ENCODE measurements at regions not wholly inside any gene's neighbourhood (a gene's known extent, or its start where the extent isn't known, plus 50 kb on each side); places are given as distances from the start of the nearest gene placed in this dataset.

DNA sequence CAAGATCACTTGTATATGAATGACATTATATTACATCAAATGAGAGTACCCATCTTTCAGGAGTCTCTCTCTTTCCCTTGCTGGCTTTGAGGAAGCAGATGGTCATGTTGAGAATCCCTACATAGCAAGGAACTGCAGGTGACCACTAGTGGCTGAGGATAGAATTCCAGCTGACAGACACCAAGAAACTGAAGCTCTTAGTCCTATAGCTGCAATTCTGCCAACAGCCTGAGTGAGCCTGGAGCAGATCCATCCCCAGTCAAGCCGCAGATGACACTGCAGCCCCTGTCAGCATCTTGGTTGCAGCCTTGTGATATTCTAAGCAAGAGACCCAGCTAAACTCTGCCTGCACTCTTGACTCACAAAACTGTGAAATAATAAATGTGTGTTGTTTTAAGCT, 531.5 kb downstream of the CSNK1G3 start:
- Histone ChIP-seq H3K4me2 (ENCODE audit: control insufficient read depth, extremely low read depth, insufficient read depth, low read depth, low read length) (no peak overlapping the region), H2AFZ (ENCODE audit: control insufficient read depth, low read length) (no peak overlapping the region), H3K27me3 (ENCODE audit: control insufficient read depth, extremely low read depth, insufficient read depth, low read length) (no peaks in the 10 kb centered on the region), H3K36me3 (ENCODE audit: control insufficient read depth in 2 of 2, extremely low read depth in 1 of 2, insufficient read depth in 2 of 2, low read length in 2 of 2) (no peaks in the 10 kb centered on the region), H3K9ac (ENCODE audit: control insufficient read depth, extremely low read depth, insufficient read depth, low read length) (no peak overlapping the region), H4K20me1 (ENCODE audit: control insufficient read depth, extremely low read depth, insufficient read depth, low read length) (no peaks in the 10 kb centered on the region), H3K4me3 (ENCODE audit: control insufficient read depth in 2 of 3, extremely low read depth in 1 of 3, insufficient read depth in 2 of 3, low read depth in 1 of 3, low read length in 3 of 3) (no peak overlapping the region), H3K79me2 (ENCODE audit: control insufficient read depth, insufficient read depth, low read length) (no peaks in the 10 kb centered on the region), H3K27ac (ENCODE audit: control insufficient read depth, insufficient read depth, low read length) (no peak overlapping the region), H3K4me1 (ENCODE audit: control insufficient read depth, extremely low read depth, insufficient read depth, low read length) (no peaks in the 10 kb centered on the region), H3K9me1 (ENCODE audit: control insufficient read depth, extremely low read depth, insufficient read depth, low read length) (no peaks in the 10 kb centered on the region), H3K9me3 (ENCODE audit: control insufficient read depth, low read depth, low read length) (no peaks in the 10 kb centered on the region)
- FAIRE-seq (no peak), DNase-seq (ENCODE audit: low read depth, low spot score) (no peak)
- dilution Hi-C loops (cut with MboI; ENCODE audit: extremely low pct_ligation_motif_present, low sequenced_read_pairs) = no loop called here
- TF ChIP-seq, protein P1, sequence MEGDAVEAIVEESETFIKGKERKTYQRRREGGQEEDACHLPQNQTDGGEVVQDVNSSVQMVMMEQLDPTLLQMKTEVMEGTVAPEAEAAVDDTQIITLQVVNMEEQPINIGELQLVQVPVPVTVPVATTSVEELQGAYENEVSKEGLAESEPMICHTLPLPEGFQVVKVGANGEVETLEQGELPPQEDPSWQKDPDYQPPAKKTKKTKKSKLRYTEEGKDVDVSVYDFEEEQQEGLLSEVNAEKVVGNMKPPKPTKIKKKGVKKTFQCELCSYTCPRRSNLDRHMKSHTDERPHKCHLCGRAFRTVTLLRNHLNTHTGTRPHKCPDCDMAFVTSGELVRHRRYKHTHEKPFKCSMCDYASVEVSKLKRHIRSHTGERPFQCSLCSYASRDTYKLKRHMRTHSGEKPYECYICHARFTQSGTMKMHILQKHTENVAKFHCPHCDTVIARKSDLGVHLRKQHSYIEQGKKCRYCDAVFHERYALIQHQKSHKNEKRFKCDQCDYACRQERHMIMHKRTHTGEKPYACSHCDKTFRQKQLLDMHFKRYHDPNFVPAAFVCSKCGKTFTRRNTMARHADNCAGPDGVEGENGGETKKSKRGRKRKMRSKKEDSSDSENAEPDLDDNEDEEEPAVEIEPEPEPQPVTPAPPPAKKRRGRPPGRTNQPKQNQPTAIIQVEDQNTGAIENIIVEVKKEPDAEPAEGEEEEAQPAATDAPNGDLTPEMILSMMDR (optimal IDR thresholded peaks at IDR 0.05 in 1 of 3, IDR thresholded peaks at IDR 0.05 in 1 of 3, conservative IDR thresholded peaks at IDR 0.05 in 1 of 3; ENCODE audit: extremely low read depth in 1 of 3, insufficient read depth in 2 of 3, low read length in 3 of 3) = peak; percentile 18 to 40 (median 22)
- no peak for TF ChIP-seq EZH2 (IDR thresholded peaks at IDR 0.05; ENCODE audit: low read length)

DNA sequence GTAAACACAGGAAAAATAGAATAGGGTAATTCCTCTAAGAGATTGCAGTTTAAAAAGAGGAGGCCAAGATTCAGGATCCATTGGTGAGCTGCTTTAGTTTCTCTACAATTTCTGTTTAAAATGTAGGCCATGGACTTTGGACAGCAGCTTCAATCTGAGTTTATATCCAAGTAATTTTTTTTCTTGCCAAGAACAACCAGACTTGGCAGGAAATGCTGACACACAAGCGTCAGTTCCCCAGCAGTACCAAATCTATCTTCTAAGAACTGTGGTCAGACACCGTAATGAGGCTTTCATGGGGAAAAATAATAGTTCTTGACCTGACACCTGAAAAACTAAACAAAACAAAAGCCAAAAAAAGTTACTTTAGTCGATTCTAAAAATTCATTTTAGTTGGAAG, 528.8 kb downstream of the CSNK1G3 start:
- H3K9me3 ChIP-seq (ENCODE audit: control insufficient read depth, low read depth, low read length) = no peaks in the 10 kb centered on the region
- H3K27me3 ChIP-seq (ENCODE audit: control insufficient read depth, extremely low read depth, insufficient read depth, low read length) = no peaks in the 10 kb centered on the region
- DNase-seq (ENCODE audit: low read depth, low spot score) = no peak
- no peaks in the 10 kb centered on the region for H3K4me1 ChIP-seq (ENCODE audit: control insufficient read depth, extremely low read depth, insufficient read depth, low read length)
- no peak overlapping the region for H3K9ac ChIP-seq (ENCODE audit: control insufficient read depth, extremely low read depth, insufficient read depth, low read length)
- no peaks in the 10 kb centered on the region for H3K9me1 ChIP-seq (ENCODE audit: control insufficient read depth, extremely low read depth, insufficient read depth, low read length)
- no peak overlapping the region for H3K27ac ChIP-seq (ENCODE audit: control insufficient read depth, insufficient read depth, low read length)
- no peak for FAIRE-seq
- H3K79me2 ChIP-seq (ENCODE audit: control insufficient read depth, insufficient read depth, low read length) = no peaks in the 10 kb centered on the region
- no peaks in the 10 kb centered on the region for H3K36me3 ChIP-seq (ENCODE audit: control insufficient read depth in 2 of 2, extremely low read depth in 1 of 2, insufficient read depth in 2 of 2, low read length in 2 of 2)
- dilution Hi-C loops (cut with MboI; ENCODE audit: extremely low pct_ligation_motif_present, low sequenced_read_pairs) = no loop called here
- no peak for TF ChIP-seq EZH2 (IDR thresholded peaks at IDR 0.05; ENCODE audit: low read length)
- TF ChIP-seq, protein P1 (optimal IDR thresholded peaks at IDR 0.05 in 1 of 3, IDR thresholded peaks at IDR 0.05 in 1 of 3, conservative IDR thresholded peaks at IDR 0.05 in 1 of 3; ENCODE audit: extremely low read depth in 1 of 3, insufficient read depth in 2 of 3, low read length in 3 of 3) = no peak
- no peak overlapping the region for H3K4me3 ChIP-seq (ENCODE audit: control insufficient read depth in 2 of 3, extremely low read depth in 1 of 3, insufficient read depth in 2 of 3, low read depth in 1 of 3, low read length in 3 of 3)
- no peaks in the 10 kb centered on the region for H4K20me1 ChIP-seq (ENCODE audit: control insufficient read depth, extremely low read depth, insufficient read depth, low read length)
- no peak overlapping the region for H2AFZ ChIP-seq (ENCODE audit: control insufficient read depth, low read length)
- H3K4me2 ChIP-seq (ENCODE audit: control insufficient read depth, extremely low read depth, insufficient read depth, low read depth, low read length) = no peak overlapping the region

Data from keratinocyte (primary cell).